Ishikawa (cell line): ENCODE measurements at regions not wholly inside any gene's neighbourhood (a gene's known extent, or its start where the extent isn't known, plus 50 kb on each side); places are given as distances from the start of the nearest gene placed in this dataset.

ENCODE experiments used
- CEBPB ChIP-seq: IDR thresholded peaks from 2 replicates; pipeline ENCODE4 v1.6.1; 2012
- CREB1 ChIP-seq: IDR thresholded peaks from 2 replicates; pipeline ENCODE4 v1.6.1; 2012; ENCODE audit warnings: low read depth
- EGR1 ChIP-seq: IDR thresholded peaks from 2 replicates; pipeline ENCODE4 v1.6.1; 2012
- EP300 ChIP-seq: IDR thresholded peaks from 2 replicates; pipeline ENCODE4 v1.6.1; 2012; ENCODE audit warnings: borderline replicate concordance
- FOXM1 ChIP-seq: IDR thresholded peaks from 2 replicates; pipeline ENCODE4 v1.6.1; 2012; ENCODE audit warnings: low read depth, borderline replicate concordance
- NFIC ChIP-seq: IDR thresholded peaks from 2 replicates; pipeline ENCODE4 v1.6.1; 2012
- RAD21 ChIP-seq: IDR thresholded peaks from 2 replicates; pipeline ENCODE4 v1.6.1; 2012; ENCODE audit warnings: low read depth
- TAF1 ChIP-seq: IDR thresholded peaks from 2 replicates; pipeline ENCODE4 v1.6.1; 2012; ENCODE audit warnings: low read depth, mild to moderate bottlenecking
- TCF12 ChIP-seq: IDR thresholded peaks from 2 replicates; pipeline ENCODE4 v1.6.1; 2012; ENCODE audit warnings: low read depth
- TEAD4 ChIP-seq: IDR thresholded peaks from 2 replicates; pipeline ENCODE4 v1.6.1; 2012
- YY1 ChIP-seq: IDR thresholded peaks from 2 replicates; pipeline ENCODE4 v1.6.1; 2012; ENCODE audit warnings: low read depth
- ZBTB7A ChIP-seq: IDR thresholded peaks from 2 replicates; pipeline ENCODE4 v1.6.1; 2012; ENCODE audit warnings: low read depth
- TF ChIP-seq, protein P1 (sequence below): IDR thresholded peaks from 2 replicates; pipeline ENCODE4 v1.6.1; 2012
- TF ChIP-seq, protein P2 (sequence below): IDR thresholded peaks from 2 replicates; pipeline ENCODE4 v1.6.1; 2012
- TF ChIP-seq, protein P3 (sequence below): IDR thresholded peaks from 2 replicates; pipeline ENCODE4 v1.6.1; 2012; ENCODE audit warnings: low read depth, mild to moderate bottlenecking

DNA sequence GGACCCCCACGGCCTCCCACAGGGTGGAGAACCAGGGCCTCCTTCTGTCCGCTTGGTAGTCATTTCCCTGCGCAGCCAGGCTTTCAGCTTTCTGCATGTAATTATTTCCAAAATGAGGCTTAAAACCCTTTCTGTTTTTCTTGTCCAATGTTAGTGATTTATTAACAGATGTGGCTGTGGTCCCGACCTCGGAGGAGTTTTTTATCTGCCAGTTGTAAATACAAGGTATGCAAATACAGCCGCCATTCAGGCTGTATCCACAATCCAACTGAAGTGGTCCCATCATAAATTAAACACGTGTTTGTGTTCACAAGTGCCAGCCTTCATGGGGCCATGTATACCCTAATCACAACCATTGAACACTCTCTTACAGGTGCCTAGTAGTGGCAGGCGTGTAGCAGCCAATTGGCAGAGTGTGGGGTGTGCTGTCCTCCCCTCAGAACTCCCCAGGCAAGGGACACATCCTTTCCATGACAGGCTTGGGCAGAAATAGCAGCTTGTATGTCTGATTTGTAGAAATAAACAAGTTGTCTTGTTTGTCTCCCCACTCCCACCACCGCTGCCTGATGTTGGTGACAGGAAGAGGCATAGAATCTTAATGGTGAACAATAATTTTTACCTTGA lies 251.3 kb upstream of the MKI67 start:
- TF ChIP-seq, protein P1, sequence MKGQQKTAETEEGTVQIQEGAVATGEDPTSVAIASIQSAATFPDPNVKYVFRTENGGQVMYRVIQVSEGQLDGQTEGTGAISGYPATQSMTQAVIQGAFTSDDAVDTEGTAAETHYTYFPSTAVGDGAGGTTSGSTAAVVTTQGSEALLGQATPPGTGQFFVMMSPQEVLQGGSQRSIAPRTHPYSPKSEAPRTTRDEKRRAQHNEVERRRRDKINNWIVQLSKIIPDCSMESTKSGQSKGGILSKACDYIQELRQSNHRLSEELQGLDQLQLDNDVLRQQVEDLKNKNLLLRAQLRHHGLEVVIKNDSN = no peak
- no peak for TF ChIP-seq FOXM1
- no peak for TF ChIP-seq NFIC
- TF ChIP-seq CEBPB = no peak
- no peak for TF ChIP-seq TAF1
- TF ChIP-seq EP300 = no peak

DNA sequence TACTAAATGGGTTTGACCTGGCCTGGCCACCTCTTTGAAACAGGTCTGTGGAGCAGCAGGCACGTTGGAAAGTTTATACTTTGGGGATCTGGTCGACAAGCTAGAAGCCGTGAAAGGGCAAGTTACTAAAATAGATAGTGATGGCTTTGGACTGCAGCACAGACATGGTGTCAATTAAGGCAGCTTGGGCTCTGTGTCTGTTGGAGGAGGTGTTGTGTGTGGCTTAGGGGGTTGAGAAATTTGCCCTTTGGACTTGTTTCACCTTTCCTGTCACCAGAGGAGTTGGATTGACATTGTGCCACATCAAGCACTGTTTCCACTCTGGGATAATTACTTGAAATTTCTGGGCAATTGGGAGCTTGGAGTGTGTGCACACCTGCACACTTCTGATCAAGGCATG lies 251.8 kb upstream of the MKI67 start:
- TF ChIP-seq, protein P1 = no peak
- TF ChIP-seq ZBTB7A = no peak
- no peak for TF ChIP-seq EGR1
- TF ChIP-seq NFIC = no peak
- no peak for TF ChIP-seq CREB1
- TF ChIP-seq TCF12 = no peak
- TF ChIP-seq CEBPB = no peak
- TF ChIP-seq, protein P2, sequence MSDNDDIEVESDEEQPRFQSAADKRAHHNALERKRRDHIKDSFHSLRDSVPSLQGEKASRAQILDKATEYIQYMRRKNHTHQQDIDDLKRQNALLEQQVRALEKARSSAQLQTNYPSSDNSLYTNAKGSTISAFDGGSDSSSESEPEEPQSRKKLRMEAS = no peak
- TF ChIP-seq, protein P3, sequence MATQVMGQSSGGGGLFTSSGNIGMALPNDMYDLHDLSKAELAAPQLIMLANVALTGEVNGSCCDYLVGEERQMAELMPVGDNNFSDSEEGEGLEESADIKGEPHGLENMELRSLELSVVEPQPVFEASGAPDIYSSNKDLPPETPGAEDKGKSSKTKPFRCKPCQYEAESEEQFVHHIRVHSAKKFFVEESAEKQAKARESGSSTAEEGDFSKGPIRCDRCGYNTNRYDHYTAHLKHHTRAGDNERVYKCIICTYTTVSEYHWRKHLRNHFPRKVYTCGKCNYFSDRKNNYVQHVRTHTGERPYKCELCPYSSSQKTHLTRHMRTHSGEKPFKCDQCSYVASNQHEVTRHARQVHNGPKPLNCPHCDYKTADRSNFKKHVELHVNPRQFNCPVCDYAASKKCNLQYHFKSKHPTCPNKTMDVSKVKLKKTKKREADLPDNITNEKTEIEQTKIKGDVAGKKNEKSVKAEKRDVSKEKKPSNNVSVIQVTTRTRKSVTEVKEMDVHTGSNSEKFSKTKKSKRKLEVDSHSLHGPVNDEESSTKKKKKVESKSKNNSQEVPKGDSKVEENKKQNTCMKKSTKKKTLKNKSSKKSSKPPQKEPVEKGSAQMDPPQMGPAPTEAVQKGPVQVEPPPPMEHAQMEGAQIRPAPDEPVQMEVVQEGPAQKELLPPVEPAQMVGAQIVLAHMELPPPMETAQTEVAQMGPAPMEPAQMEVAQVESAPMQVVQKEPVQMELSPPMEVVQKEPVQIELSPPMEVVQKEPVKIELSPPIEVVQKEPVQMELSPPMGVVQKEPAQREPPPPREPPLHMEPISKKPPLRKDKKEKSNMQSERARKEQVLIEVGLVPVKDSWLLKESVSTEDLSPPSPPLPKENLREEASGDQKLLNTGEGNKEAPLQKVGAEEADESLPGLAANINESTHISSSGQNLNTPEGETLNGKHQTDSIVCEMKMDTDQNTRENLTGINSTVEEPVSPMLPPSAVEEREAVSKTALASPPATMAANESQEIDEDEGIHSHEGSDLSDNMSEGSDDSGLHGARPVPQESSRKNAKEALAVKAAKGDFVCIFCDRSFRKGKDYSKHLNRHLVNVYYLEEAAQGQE = no peak
- no peak for TF ChIP-seq YY1
- TF ChIP-seq TEAD4 = no peak
- TF ChIP-seq FOXM1 = no peak
- no peak for TF ChIP-seq RAD21
- TF ChIP-seq EP300 = no peak
- TF ChIP-seq TAF1 = no peak

DNA sequence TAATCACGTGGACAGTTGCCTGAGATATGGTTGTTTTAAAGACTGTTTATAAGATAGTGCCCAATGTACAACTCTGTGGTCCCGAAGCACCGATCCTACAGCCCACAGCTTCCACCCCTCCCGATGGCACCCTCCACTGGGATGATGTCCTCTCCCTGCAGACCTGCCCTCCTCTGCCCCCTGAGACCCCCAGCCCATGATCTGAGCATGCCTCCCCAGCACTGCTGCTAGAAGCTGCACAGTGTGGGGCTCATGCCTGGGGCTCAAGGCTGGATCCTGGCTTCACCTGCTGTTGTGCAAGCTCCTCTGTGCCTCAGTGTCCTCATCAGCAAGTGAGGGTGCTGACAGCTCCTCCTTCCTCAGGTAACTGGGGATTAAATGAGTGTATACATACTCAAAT lies 254.7 kb upstream of the MKI67 start:
- TF ChIP-seq, protein P2 = no peak
- TF ChIP-seq NFIC = no peak
- TF ChIP-seq, protein P3 = no peak
- TF ChIP-seq TAF1 = no peak
- TF ChIP-seq YY1 = no peak
- TF ChIP-seq ZBTB7A = no peak
- TF ChIP-seq EGR1 = no peak
- TF ChIP-seq, protein P1 = no peak
- TF ChIP-seq CEBPB = no peak
- TF ChIP-seq TCF12 = no peak

DNA sequence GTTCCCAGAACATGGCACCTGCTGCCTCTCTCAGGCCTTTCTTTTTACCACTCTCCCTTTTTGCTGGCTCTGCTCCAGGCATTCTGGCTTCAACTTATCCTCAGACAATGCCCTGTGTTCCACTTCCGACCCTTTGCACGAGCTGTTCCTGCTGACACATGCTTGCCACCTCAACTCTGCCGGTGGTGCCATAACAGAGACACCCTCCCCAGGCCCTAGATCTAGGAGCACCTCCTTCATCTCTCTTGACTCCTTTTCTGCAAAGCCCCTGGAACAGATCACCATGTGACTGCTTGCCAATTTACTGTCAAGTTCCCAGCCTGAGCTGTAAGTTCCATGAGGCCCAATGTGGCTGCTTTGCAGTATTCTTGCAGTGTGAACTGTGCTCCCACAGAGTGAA lies 256.0 kb upstream of the MKI67 start:
- TF ChIP-seq RAD21 (no peak), ZBTB7A (no peak), TEAD4 (no peak), CREB1 (no peak), TAF1 (no peak), TCF12 (no peak), EGR1 (no peak)
- TF ChIP-seq, protein P1 = no peak
- TF ChIP-seq, protein P2 = no peak

DNA sequence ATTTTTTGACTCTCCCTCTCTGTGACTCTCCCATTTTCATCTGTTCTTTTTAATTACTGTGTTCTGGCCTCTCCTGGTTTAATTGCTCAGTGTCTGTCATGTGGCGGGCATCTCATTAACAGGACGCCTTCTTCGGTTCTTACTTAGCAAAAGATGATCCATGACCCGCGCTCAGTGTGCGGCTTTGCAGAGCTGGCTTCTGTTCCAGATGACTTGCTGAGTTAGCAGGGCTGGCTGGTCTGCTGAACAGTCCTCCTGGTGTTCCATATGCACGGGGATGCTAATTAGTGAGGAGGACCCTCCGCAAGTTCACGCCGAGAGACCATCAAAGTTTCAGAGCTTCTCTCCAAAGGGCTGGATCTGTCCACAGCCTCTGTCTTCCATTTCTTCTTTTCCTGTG lies 258.6 kb upstream of the MKI67 start:
- no peak for TF ChIP-seq RAD21
- TF ChIP-seq TAF1 = no peak
- TF ChIP-seq EGR1 = no peak
- TF ChIP-seq CREB1 = no peak

DNA sequence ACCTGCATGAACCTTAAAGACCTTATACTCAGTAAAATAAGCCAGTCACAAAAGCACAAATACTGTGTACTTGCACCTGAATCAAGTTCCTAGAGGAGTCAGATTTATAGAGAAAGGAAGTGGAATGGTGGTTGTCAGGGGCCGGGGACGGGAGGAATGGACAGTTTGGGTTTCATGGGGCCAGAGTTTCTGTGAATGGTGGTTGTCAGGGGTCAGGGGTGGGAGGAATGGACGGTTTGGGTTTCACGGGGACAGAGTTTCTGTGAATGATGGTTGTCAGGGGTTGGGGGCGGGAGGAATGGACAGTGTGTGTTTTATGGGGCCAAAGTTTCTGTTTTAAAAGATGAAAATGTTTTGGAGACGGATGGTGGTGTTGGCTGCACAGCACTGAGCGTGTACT lies 260.0 kb upstream of the MKI67 start:
- TF ChIP-seq TCF12 = no peak
- TF ChIP-seq RAD21 = no peak
- no peak for TF ChIP-seq YY1
- TF ChIP-seq EP300 = no peak
- no peak for TF ChIP-seq FOXM1
- no peak for TF ChIP-seq TEAD4
- no peak for TF ChIP-seq CREB1
